A549 (cell line): ENCODE measurements at regions not wholly inside any gene's neighbourhood (a gene's known extent, or its start where the extent isn't known, plus 50 kb on each side); places are given as distances from the start of the nearest gene placed in this dataset.

Source experiments
- ATAC-seq, 2 experiments: fragments of 200-7000 bp in 1 of 2; fragments of >200 bp in 1 of 2; cut with Nextera tagmentation in 1 of 2; cut with Tn5 transposase in 1 of 2; 3 replicates each; pipeline versions ENCODE4 v1.8.0 to v1.9.1; 2018 to 2020; ENCODE audit warnings: mild to moderate bottlenecking in 1 of 2, moderate library complexity in 1 of 2
- CTCF ChIA-PET: fragments of 300-600 bp; sonication (Branson Sonifier 250); formaldehyde crosslinking; extraction: SDS; loops from one replicate; lab custom pipeline; 2021; ENCODE audit warnings: antibody characterized with exemption, inconsistent platforms; lab: Yijun Ruan, JAX
- POLR2A ChIA-PET: fragments of 350-600 bp; formaldehyde crosslinking; extraction: SDS; loops from one replicate; lab custom pipeline; 2021; ENCODE audit warnings: antibody characterized with exemption, inconsistent platforms; lab: Yijun Ruan, JAX
- DNase-seq, 2 experiments: peaks; one replicate each; pipeline versions ENCODE4 v3.0.0 to v3.0.0-alpha.2; 2011 to 2016; ENCODE audit warnings: low read depth in 1 of 2, low spot score in 1 of 2
- FAIRE-seq: peaks from 2 replicates; lab custom pipeline; 2011; peaks lifted over from hg19 to GRCh38; lab: Jason Lieb, UNC
- H3K27ac ChIP-seq, 2 experiments: fragments of >200 bp; sonication (Bioruptor Twin); formaldehyde crosslinking; 3 replicates each; pipeline ENCODE4 v1.5.1; 2016 to 2017
- H3K4me1 ChIP-seq: fragments of >200 bp; sonication (Bioruptor Twin); formaldehyde crosslinking; 3 replicates; pipeline ENCODE4 v1.6.1; 2016
- H3K4me2 ChIP-seq: fragments of >200 bp; sonication (Bioruptor Twin); formaldehyde crosslinking; 3 replicates; pipeline ENCODE4 v1.6.1; 2016
- H3K4me3 ChIP-seq: fragments of >200 bp; sonication (Bioruptor Twin); formaldehyde crosslinking; 3 replicates; pipeline ENCODE4 v1.5.1; 2016
- H3K9me3 ChIP-seq: fragments of >200 bp; sonication (Bioruptor Twin); formaldehyde crosslinking; 3 replicates; pipeline ENCODE4 v1.6.1; 2016
- CBX2 ChIP-seq: fragments of 200-600 bp; sonication (generic); IDR thresholded peaks from 2 replicates; pipeline ENCODE4 v1.6.1; 2016; ENCODE audit warnings: low read depth, mild to moderate bottlenecking, borderline replicate concordance
- EP300 ChIP-seq, 2 experiments: fragments of >200 bp; sonication (Bioruptor Twin); formaldehyde crosslinking; IDR thresholded peaks; 2 replicates in 1 of 2; 3 replicates in 1 of 2; pipeline ENCODE4 v1.6.1; 2016 to 2017
- ESRRA ChIP-seq: fragments of 150-350 bp; IDR thresholded peaks from 2 replicates; pipeline ENCODE4 v1.6.1; 2014; ENCODE audit warnings: mild to moderate bottlenecking, low read length, borderline replicate concordance
- FOSL2 ChIP-seq, 2 experiments: fragments of 450-650 bp in 1 of 2; fragments of >200 bp in 1 of 2; sonication (Bioruptor Twin) in 1 of 2; formaldehyde crosslinking; IDR thresholded peaks; 2 replicates each; pipeline versions ENCODE4 v1.5.0 to v1.6.1; 2016 to 2020; ENCODE audit warnings: mild to moderate bottlenecking in 1 of 2, moderate library complexity in 1 of 2
- HDAC2 ChIP-seq: fragments of 200-600 bp; sonication (generic); IDR thresholded peaks from 2 replicates; pipeline ENCODE4 v1.6.1; 2016
- HEYL ChIP-seq: fragments of 250-450 bp; sonication (Bioruptor Pico); IDR thresholded peaks from 2 replicates; pipeline ENCODE4 v1.8.0; 2021; ENCODE audit warnings: mild to moderate bottlenecking, moderate library complexity
- JUN ChIP-seq, 2 experiments: fragments of >200 bp; sonication (Bioruptor Twin); formaldehyde crosslinking; IDR thresholded peaks; 2 replicates in 1 of 2; 3 replicates in 1 of 2; pipeline ENCODE4 v1.6.1; 2016 to 2017
- JUNB ChIP-seq: fragments of >200 bp; sonication (Bioruptor Twin); formaldehyde crosslinking; IDR thresholded peaks from 2 replicates; pipeline ENCODE4 v1.6.1; 2016
- MAZ ChIP-seq: fragments of 150-350 bp; IDR thresholded peaks from 2 replicates; pipeline ENCODE4 v1.6.1; 2014; ENCODE audit warnings: antibody characterized with exemption, low read depth, low read length, borderline replicate concordance
- MYC ChIP-seq: IDR thresholded peaks from 2 replicates; pipeline ENCODE4 v1.6.1; 2012; ENCODE audit warnings: mild to moderate bottlenecking, inconsistent platforms, low read length, improper control_type of control experiment, borderline replicate concordance
- NFE2L2 ChIP-seq: fragments of 150-350 bp; conservative IDR thresholded peaks from 2 replicates; pipeline ENCODE4 v1.6.1; 2014; ENCODE audit warnings: low read length
- POLR2AphosphoS2 ChIP-seq: conservative IDR thresholded peaks from 2 replicates; pipeline ENCODE4 v1.6.1; 2012; ENCODE audit warnings: low read length, improper control_type of control experiment, inconsistent platforms
- RAD21 ChIP-seq, 2 experiments: fragments of >200 bp in 1 of 2; sonication (Bioruptor Twin) in 1 of 2; formaldehyde crosslinking in 1 of 2; IDR thresholded peaks in 1 of 2; conservative IDR thresholded peaks in 1 of 2; 2 replicates in 1 of 2; 3 replicates in 1 of 2; pipeline ENCODE4 v1.6.1; 2012 to 2018; ENCODE audit warnings: inconsistent platforms in 1 of 2
- RCOR1 ChIP-seq: fragments of 150-350 bp; IDR thresholded peaks from 2 replicates; pipeline ENCODE4 v1.6.1; 2014; ENCODE audit warnings: antibody characterized with exemption, low read length, low read depth
- RFX5 ChIP-seq: fragments of 450-650 bp; IDR thresholded peaks from 2 replicates; pipeline ENCODE4 v1.7.1; 2014; ENCODE audit warnings: antibody characterized with exemption, mild to moderate bottlenecking, moderate library complexity
- RNF2 ChIP-seq: fragments of 200-600 bp; sonication (generic); IDR thresholded peaks from 2 replicates; pipeline ENCODE4 v1.6.1; 2016; ENCODE audit warnings: low read depth, mild to moderate bottlenecking, antibody characterized with exemption, moderate library complexity, borderline replicate concordance
- SMC3 ChIP-seq: fragments of >200 bp; sonication (Bioruptor Twin); formaldehyde crosslinking; IDR thresholded peaks from 3 replicates; pipeline ENCODE4 v1.6.1; 2018; ENCODE audit warnings: inconsistent platforms
- SREBF2 ChIP-seq: fragments of 450-650 bp; IDR thresholded peaks from 2 replicates; pipeline ENCODE4 v1.6.1; 2014; ENCODE audit warnings: mild to moderate bottlenecking, moderate library complexity
- TP53 ChIP-seq: fragments of 250-450 bp; sonication (Bioruptor Pico); IDR thresholded peaks from 2 replicates; pipeline ENCODE4 v1.5.0; 2021; ENCODE audit warnings: mild to moderate bottlenecking, moderate library complexity
- ZC3H11A ChIP-seq: fragments of 450-650 bp; IDR thresholded peaks from 2 replicates; pipeline ENCODE4 v1.6.1; 2014; ENCODE audit warnings: antibody characterized with exemption, mild to moderate bottlenecking
- WGBS: methylation state at CpG from one replicate; pipeline ENCODE4 v1.1.6; 2017; ENCODE audit errors: missing lambda C conversion rate; 5-methylcytosine and 5-hydroxymethylcytosine counted together
- TF ChIP-seq, protein P1 (sequence below): fragments of 150-350 bp; IDR thresholded peaks from 2 replicates; pipeline ENCODE4 v1.6.1; 2014; ENCODE audit warnings: low read depth, mild to moderate bottlenecking, low read length
- TF ChIP-seq, protein P2 (sequence below): fragments of >200 bp; sonication (Bioruptor Twin); formaldehyde crosslinking; IDR thresholded peaks from 3 replicates; pipeline ENCODE4 v1.6.1; 2016
- TF ChIP-seq, protein P3 (sequence below): fragments of 450-650 bp; IDR thresholded peaks from 2 replicates; pipeline ENCODE4 v1.6.1; 2014; ENCODE audit warnings: antibody characterized with exemption

DNA sequence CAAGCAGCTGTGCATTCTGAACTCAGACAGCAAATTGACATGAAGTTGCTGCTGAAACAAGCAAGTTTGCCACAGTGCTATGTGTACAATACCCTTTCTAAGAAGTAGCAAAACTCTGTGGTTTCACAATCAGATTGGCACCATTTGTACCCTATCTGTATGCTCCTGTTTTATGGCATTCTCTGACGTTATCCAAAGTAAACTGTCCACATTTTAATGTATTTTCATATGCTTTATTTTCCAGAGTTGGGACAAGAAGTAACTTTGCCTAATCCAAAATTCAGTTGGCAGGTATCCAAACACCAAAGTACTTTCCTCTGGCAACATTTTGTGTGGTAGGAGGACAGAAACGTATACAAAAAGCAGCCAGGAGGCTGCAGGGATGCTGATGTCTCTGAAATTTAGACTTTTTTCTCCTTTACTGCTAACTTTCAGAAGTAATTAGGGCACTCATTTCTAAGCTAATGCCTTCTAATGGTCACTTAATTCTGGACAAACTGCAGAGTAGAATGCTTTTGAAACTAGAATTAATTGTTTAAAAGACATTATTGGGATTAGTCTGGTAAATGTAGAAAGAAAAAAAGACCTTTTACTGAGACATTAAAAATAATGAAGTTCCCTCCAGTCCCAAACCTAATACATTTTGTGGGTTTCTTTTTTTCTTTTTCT lies 414.7 kb upstream of the NRP1 start:
- Histone ChIP-seq H3K4me1 (no peaks in the 10 kb centered on the region), H3K4me2 (no peak overlapping the region), H3K27ac (no peak overlapping the region; a peak in 1 of 6 replicates)
- ATAC-seq (no peak), FAIRE-seq (no peak)
- POLR2A ChIA-PET, result no interaction called here
- no peak for TF ChIP-seq SREBF2
- no peak for TF ChIP-seq CBX2
- TF ChIP-seq JUNB, result no peak
- no peak for TF ChIP-seq NFE2L2
- no peak for TF ChIP-seq FOSL2 (IDR thresholded peaks at IDR 0.05)
- TF ChIP-seq FOSL2 (CRISPR knock-in tag; IDR thresholded peaks at IDR 0.05), result no peak
- TF ChIP-seq ZC3H11A, result no peak
- TF ChIP-seq RFX5, result no peak
- TF ChIP-seq RCOR1, result no peak
- no peak for TF ChIP-seq POLR2AphosphoS2
- no peak for TF ChIP-seq MYC
- TF ChIP-seq MAZ, result no peak
- TF ChIP-seq JUN (IDR thresholded peaks at IDR 0.05), result no peak
- TF ChIP-seq, protein P1, sequence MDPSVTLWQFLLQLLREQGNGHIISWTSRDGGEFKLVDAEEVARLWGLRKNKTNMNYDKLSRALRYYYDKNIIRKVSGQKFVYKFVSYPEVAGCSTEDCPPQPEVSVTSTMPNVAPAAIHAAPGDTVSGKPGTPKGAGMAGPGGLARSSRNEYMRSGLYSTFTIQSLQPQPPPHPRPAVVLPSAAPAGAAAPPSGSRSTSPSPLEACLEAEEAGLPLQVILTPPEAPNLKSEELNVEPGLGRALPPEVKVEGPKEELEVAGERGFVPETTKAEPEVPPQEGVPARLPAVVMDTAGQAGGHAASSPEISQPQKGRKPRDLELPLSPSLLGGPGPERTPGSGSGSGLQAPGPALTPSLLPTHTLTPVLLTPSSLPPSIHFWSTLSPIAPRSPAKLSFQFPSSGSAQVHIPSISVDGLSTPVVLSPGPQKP, result no peak
- TF ChIP-seq RNF2, result no peak
- TF ChIP-seq, protein P2, sequence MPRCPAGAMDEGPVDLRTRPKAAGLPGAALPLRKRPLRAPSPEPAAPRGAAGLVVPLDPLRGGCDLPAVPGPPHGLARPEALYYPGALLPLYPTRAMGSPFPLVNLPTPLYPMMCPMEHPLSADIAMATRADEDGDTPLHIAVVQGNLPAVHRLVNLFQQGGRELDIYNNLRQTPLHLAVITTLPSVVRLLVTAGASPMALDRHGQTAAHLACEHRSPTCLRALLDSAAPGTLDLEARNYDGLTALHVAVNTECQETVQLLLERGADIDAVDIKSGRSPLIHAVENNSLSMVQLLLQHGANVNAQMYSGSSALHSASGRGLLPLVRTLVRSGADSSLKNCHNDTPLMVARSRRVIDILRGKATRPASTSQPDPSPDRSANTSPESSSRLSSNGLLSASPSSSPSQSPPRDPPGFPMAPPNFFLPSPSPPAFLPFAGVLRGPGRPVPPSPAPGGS, result no peak
- TF ChIP-seq, all 56 proteins: peak for 0
- Histone ChIP-seq H3K9me3 (no peaks in the 10 kb centered on the region), H3K4me3 (no peak overlapping the region)
- WGBS, result 39% methylated on average over 2 of the region's 2 CpGs
- no peak for DNase-seq
- CTCF ChIA-PET, result no interaction called here

DNA sequence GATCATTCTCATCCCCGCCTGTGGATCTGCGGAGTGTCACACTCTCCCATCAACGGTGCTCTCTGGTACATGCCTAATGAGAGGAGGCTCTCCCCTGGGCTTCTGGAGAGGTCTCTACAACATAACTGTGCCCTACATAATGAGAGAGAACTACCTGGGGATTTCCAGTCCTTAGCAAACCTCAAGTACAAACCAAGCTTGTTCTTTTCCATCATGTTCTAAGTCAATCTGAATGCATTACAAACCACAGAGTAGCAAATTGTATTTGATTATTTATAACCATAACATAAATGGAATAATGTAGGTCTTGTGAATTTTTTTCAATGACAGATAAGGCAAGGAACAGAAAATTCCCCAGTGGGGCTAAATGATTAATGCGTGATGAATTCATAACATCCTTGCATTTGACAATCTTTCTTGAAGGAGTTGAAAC lies 412.4 kb upstream of the NRP1 start:
- no peak for DNase-seq
- WGBS, result 78% methylated on average over 4 of the region's 4 CpGs
- ChIA-PET POLR2A (no interaction called here), CTCF (interaction anchor here (0.6 to 1.2 kb wide), 2 partner anchors 78 to 285 kb away, joined by 3 read pairs; no protein-coding TSS in a partner anchor)
- Histone ChIP-seq H3K4me3 (no peak overlapping the region), H3K9me3 (no peaks in the 10 kb centered on the region), H3K4me2 (no peak overlapping the region), H3K4me1 (no peaks in the 10 kb centered on the region), H3K27ac (no peak overlapping the region)
- ATAC-seq, result no peak
- no peak for FAIRE-seq
- TF ChIP-seq ESRRA (no peak), EP300 (IDR thresholded peaks at IDR 0.05) (no peak), SMC3 (no peak), HDAC2 (no peak), HEYL (CRISPR knock-in tag) (no peak), TP53 (no peak), RAD21 (conservative IDR thresholded peaks at IDR 0.05 in 1 of 2, IDR thresholded peaks at IDR 0.05 in 1 of 2) (no peak)
- TF ChIP-seq, protein P3, sequence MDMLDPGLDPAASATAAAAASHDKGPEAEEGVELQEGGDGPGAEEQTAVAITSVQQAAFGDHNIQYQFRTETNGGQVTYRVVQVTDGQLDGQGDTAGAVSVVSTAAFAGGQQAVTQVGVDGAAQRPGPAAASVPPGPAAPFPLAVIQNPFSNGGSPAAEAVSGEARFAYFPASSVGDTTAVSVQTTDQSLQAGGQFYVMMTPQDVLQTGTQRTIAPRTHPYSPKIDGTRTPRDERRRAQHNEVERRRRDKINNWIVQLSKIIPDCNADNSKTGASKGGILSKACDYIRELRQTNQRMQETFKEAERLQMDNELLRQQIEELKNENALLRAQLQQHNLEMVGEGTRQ, result no peak
- TF ChIP-seq, protein P1, result no peak
